ENCODE measurements at regions not wholly inside any gene's neighbourhood (a gene's known extent, or its start where the extent isn't known, plus 50 kb on each side); places are given as distances from the start of the nearest gene placed in this dataset.

GRCh38 chr2:71884303-71885042 lies 263.2 kb downstream of the CYP26B1 start:
- DNase-seq = no peak

- DNase-seq = no peak
These were observed 264.7 kb downstream of the CYP26B1 start for GRCh38 chr2:71882949-71883472.

GRCh38 chr2:71882236-71882946 lies 265.3 kb downstream of the CYP26B1 start:
- no peak for DNase-seq

GRCh38 chr2:71880846-71881610 lies 266.6 kb downstream of the CYP26B1 start:
- no peak for DNase-seq

- DNase-seq = no peak
These were observed 267.4 kb downstream of the CYP26B1 start for GRCh38 chr2:71880287-71880686.

GRCh38 chr2:71879509-71880184 lies 268.0 kb downstream of the CYP26B1 start:
- no peak for DNase-seq

- no peak for DNase-seq
These were observed 268.8 kb downstream of the CYP26B1 start for GRCh38 chr2:71878626-71879508.

GRCh38 chr2:71877636-71878035 lies 270.0 kb downstream of the CYP26B1 start:
- DNase-seq = no peak

- no peak for DNase-seq
These were observed 270.9 kb downstream of the CYP26B1 start for GRCh38 chr2:71876542-71877451.

- no peak for DNase-seq
These were observed 275.1 kb downstream of the CYP26B1 start for GRCh38 chr2:71872466-71873051.

GRCh38 chr2:71865391-71865965 lies 282.2 kb downstream of the CYP26B1 start:
- DNase-seq = no peak

GRCh38 chr2:71864085-71864484 lies 283.6 kb downstream of the CYP26B1 start:
- no peak for DNase-seq

GRCh38 chr2:71863396-71863795 lies 284.3 kb downstream of the CYP26B1 start:
- no peak for DNase-seq

- no peak for DNase-seq
These were observed 284.7 kb downstream of the CYP26B1 start for GRCh38 chr2:71862921-71863320.

GRCh38 chr2:71861186-71862160 lies 286.2 kb downstream of the CYP26B1 start:
- DNase-seq = no peak

- no peak for DNase-seq
These were observed 287.2 kb downstream of the CYP26B1 start for GRCh38 chr2:71860381-71860926.

- no peak for DNase-seq
These were observed 288.3 kb downstream of the CYP26B1 start for GRCh38 chr2:71859211-71859847.

- DNase-seq = no peak
These were observed 289.6 kb downstream of the CYP26B1 start for GRCh38 chr2:71858071-71858470.

Data from CD4-positive, alpha-beta T cell treated with Interleukin-17A for 1 hour (primary cell).